IMR-90 (cell line): ENCODE measurements at regions not wholly inside any gene's neighbourhood (a gene's known extent, or its start where the extent isn't known, plus 50 kb on each side); places are given as distances from the start of the nearest gene placed in this dataset.

Experiments
- CEBPB ChIP-seq: IDR thresholded peaks from 2 replicates; pipeline ENCODE4 v1.6.1; 2012; ENCODE audit warnings: low read depth, low read length, improper control_type of control experiment
- CTCF ChIP-seq: conservative IDR thresholded peaks from 2 replicates; pipeline ENCODE4 v1.5.1; 2012; ENCODE audit warnings: mild to moderate bottlenecking, low read depth, low read length, improper control_type of control experiment
- MXI1 ChIP-seq: IDR thresholded peaks from 2 replicates; pipeline ENCODE4 v1.6.1; 2012; ENCODE audit warnings: low read depth, mild to moderate bottlenecking, low read length, moderate library complexity, borderline replicate concordance

GRCh38 chr11:70567680-70568034 lies 169.3 kb downstream of the CTTN start:
- TF ChIP-seq CEBPB (no peak), MXI1 (no peak), CTCF (no peak)
